Activated CD8-positive, alpha-beta T cell treated with anti-CD3 and anti-CD28 coated beads, Interleukin-2, amount 10 ng/mL, durations not matched to agents 7 days and 5 days (primary cell): ENCODE measurements at regions not wholly inside any gene's neighbourhood (a gene's known extent, or its start where the extent isn't known, plus 50 kb on each side); places are given as distances from the start of the nearest gene placed in this dataset.

Experiments used
- ATAC-seq: fragments of 150-1000 bp; cut with Tn5 transposase; one replicate; pipeline ENCODE4 v1.10.0; 2021; ENCODE audit warnings: moderate library complexity
- CTCF ChIA-PET: fragments of 350-600 bp; sonication (Branson Sonifier 250); formaldehyde crosslinking; loops from one replicate; lab custom pipeline; 2021; ENCODE audit warnings: antibody characterized with exemption; lab: Charles Lee
- POLR2A ChIA-PET: fragments of 350-600 bp; sonication (Branson Sonifier 250); formaldehyde crosslinking; loops from one replicate; lab custom pipeline; 2021; ENCODE audit warnings: antibody characterized with exemption; lab: Charles Lee
- DNase-seq: peaks from one replicate; pipeline ENCODE4 v3.0.0-alpha.2; 2020
- H3K27ac Mint-ChIP-seq: one replicate; pipeline ENCODE4 v1.8.0; 2021; ENCODE audit warnings: mild to moderate bottlenecking, mixed read lengths
- H3K27me3 Mint-ChIP-seq: one replicate; pipeline ENCODE4 v1.8.0; 2021; ENCODE audit warnings: low read depth, mixed read lengths
- H3K36me3 Mint-ChIP-seq: one replicate; pipeline ENCODE4 v1.8.0; 2021; ENCODE audit warnings: low read depth, mixed read lengths
- H3K4me1 Mint-ChIP-seq: one replicate; pipeline ENCODE4 v1.8.0; 2021; ENCODE audit warnings: low read depth, mixed read lengths
- H3K4me3 Mint-ChIP-seq: one replicate; pipeline ENCODE4 v1.8.0; 2021; ENCODE audit warnings: mild to moderate bottlenecking, mixed read lengths
- H3K9me3 Mint-ChIP-seq: one replicate; pipeline ENCODE4 v1.8.0; 2022; ENCODE audit warnings: mixed read lengths; ENCODE audit not compliant: insufficient read depth

DNA sequence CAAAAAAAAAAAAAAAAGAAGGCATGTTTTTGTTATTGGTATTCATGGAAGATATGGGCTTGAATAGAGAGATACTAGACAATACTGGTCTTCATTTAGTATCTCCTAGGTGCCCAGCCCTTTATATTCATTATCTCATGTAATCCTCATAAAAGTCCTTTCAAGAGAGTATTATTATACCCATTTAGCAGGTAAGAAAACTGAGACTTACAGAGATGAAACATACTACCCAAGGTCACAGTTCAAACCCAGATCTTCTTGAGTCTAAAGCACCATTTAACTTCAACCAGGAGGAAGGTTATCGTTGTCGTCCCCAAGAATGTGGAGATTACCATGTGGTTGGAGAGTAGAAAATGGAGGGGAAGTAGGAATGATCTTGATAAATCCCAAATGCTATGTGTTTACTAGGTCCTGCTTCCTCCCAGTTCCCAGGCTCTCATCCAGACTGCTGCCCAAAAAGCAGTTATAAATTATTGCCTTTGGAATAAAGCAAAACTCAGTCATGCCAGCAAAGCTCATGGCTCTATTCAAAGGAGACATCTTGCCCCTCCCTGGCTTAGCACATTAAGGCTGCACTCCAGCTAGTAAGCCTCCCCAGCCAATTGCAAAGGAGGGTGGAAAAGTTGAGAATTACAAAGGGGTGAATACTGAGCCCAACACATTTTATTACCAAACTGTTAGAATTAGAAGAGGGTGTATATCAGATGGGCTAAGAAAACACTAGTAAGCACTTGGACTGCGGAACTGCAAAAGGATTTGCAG, 163.9 kb downstream of the PIK3R1 start:
- Mint-ChIP-seq H3K4me3 (no peak overlapping the region), H3K27me3 (peaks cover 3% of the 10 kb centered on the region), H3K4me1 (peaks cover 88% of the 10 kb centered on the region), H3K36me3 (peaks cover 21% of the 10 kb centered on the region), H3K9me3 (peaks cover 8% of the 10 kb centered on the region), H3K27ac (peak overlapping the region; percentile 93)
- ChIA-PET CTCF (interaction anchor here (0.6 to 4.0 kb wide), 7 partner anchors 9 to 95 kb away, joined by 3 to 25 read pairs (median 3); no protein-coding TSS in a partner anchor), POLR2A (interaction anchor here (1.3 kb wide), 1 partner anchor 91 kb away, joined by 4 read pairs; no protein-coding TSS in a partner anchor)
- no peak for ATAC-seq
- no peak for DNase-seq

- Mint-ChIP-seq H3K36me3 (peaks cover 23% of the 10 kb centered on the region), H3K9me3 (peaks cover 8% of the 10 kb centered on the region), H3K27me3 (peaks cover 2% of the 10 kb centered on the region), H3K4me3 (no peak overlapping the region), H3K4me1 (peaks cover 92% of the 10 kb centered on the region), H3K27ac (no peak overlapping the region)
- CTCF ChIA-PET: interaction anchor here (0.6 to 1.7 kb wide), 3 partner anchors 10 to 95 kb away, joined by 3 to 8 read pairs (median 3); no protein-coding TSS in a partner anchor
- no peak for DNase-seq
- ATAC-seq: no peak
- POLR2A ChIA-PET: no interaction called here
These were observed 164.5 kb downstream of the PIK3R1 start for GRCh38 chr5:68380078-68380477.

GRCh38 chr5:68381060-68381459, 165.5 kb downstream of the PIK3R1 start:
- Mint-ChIP-seq H3K4me3 (no peak overlapping the region), H3K36me3 (peaks cover 21% of the 10 kb centered on the region), H3K4me1 (peaks cover 93% of the 10 kb centered on the region), H3K9me3 (peaks cover 8% of the 10 kb centered on the region), H3K27ac (peak overlapping the region; percentile 20), H3K27me3 (no peaks in the 10 kb centered on the region)
- DNase-seq (no peak), ATAC-seq (peak; percentile 47)
- ChIA-PET POLR2A (interaction anchor here (0.6 to 1.0 kb wide), 2 partner anchors 35 to 93 kb away, joined by 3 to 5 read pairs; no protein-coding TSS in a partner anchor), CTCF (interaction anchor here (0.9 to 1.8 kb wide), 4 partner anchors 12 to 94 kb away, joined by 3 to 5 read pairs (median 4); no protein-coding TSS in a partner anchor)

GRCh38 chr5:68381909-68382308, 166.4 kb downstream of the PIK3R1 start:
- Mint-ChIP-seq H3K27me3 (no peaks in the 10 kb centered on the region), H3K4me3 (no peak overlapping the region), H3K4me1 (peaks cover 87% of the 10 kb centered on the region), H3K9me3 (peaks cover 8% of the 10 kb centered on the region), H3K36me3 (peaks cover 23% of the 10 kb centered on the region), H3K27ac (peak overlapping the region; percentile 25)
- no peak for DNase-seq
- ChIA-PET CTCF (interaction anchor here (1.3 to 1.8 kb wide), 3 partner anchors 23 to 95 kb away, joined by 3 to 5 read pairs (median 5); no protein-coding TSS in a partner anchor), POLR2A (no interaction called here)
- ATAC-seq: no peak

DNA sequence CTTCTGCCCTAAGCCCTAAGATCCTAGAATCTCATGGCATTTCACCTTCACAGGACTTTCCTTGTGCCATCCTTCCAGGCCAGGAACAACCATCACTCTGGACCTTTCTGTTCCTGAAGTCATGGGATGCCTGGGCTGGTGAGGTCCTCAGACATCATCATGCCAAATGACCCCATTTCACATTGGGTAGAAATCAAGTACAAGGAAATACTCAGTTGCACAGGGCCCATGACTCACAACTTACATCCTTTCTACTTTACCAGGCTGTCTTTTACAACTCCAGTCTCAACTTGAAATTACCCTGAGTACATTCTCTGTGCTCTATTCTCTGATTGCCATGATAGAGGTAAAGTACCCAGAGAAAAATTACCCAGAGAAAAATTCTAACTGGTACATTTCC, 167.1 kb downstream of the PIK3R1 start:
- Mint-ChIP-seq H3K27ac (peak overlapping the region; percentile 81), H3K27me3 (no peaks in the 10 kb centered on the region), H3K4me1 (peaks cover 81% of the 10 kb centered on the region), H3K36me3 (peaks cover 23% of the 10 kb centered on the region), H3K9me3 (peaks cover 8% of the 10 kb centered on the region), H3K4me3 (no peak overlapping the region)
- ChIA-PET CTCF (interaction anchor here (1.7 kb wide), 1 partner anchor 22 kb away, joined by 5 read pairs; no protein-coding TSS in a partner anchor), POLR2A (no interaction called here)
- peak; percentile 10 for ATAC-seq
- no peak for DNase-seq

- Mint-ChIP-seq H3K27me3 (no peaks in the 10 kb centered on the region), H3K4me1 (peaks cover 68% of the 10 kb centered on the region), H3K27ac (no peak overlapping the region), H3K9me3 (peaks cover 8% of the 10 kb centered on the region), H3K36me3 (peaks cover 23% of the 10 kb centered on the region), H3K4me3 (no peak overlapping the region)
- no peak for DNase-seq
- ChIA-PET POLR2A (no interaction called here), CTCF (interaction anchor here (0.8 to 1.5 kb wide), 4 partner anchors 21 to 97 kb away, joined by 4 to 5 read pairs (median 4); no protein-coding TSS in a partner anchor)
- ATAC-seq: no peak
These were observed 168.3 kb downstream of the PIK3R1 start for GRCh38 chr5:68383888-68384310.

- Mint-ChIP-seq H3K36me3 (peaks cover 23% of the 10 kb centered on the region), H3K27ac (peak overlapping the region; percentile 76), H3K4me1 (peaks cover 57% of the 10 kb centered on the region), H3K27me3 (peaks cover 3% of the 10 kb centered on the region), H3K4me3 (no peak overlapping the region), H3K9me3 (peaks cover 8% of the 10 kb centered on the region)
- no peak for DNase-seq
- ChIA-PET POLR2A (no interaction called here), CTCF (interaction anchor here (1.4 to 1.5 kb wide), 2 partner anchors 76 to 98 kb away, joined by 5 read pairs; no protein-coding TSS in a partner anchor)
- ATAC-seq: no peak
These were observed 169.5 kb downstream of the PIK3R1 start for GRCh38 chr5:68384936-68385594.

GRCh38 chr5:68385936-68386335, 170.4 kb downstream of the PIK3R1 start:
- H3K4me1 Mint-ChIP-seq: peaks cover 48% of the 10 kb centered on the region
- POLR2A ChIA-PET: no interaction called here

DNA sequence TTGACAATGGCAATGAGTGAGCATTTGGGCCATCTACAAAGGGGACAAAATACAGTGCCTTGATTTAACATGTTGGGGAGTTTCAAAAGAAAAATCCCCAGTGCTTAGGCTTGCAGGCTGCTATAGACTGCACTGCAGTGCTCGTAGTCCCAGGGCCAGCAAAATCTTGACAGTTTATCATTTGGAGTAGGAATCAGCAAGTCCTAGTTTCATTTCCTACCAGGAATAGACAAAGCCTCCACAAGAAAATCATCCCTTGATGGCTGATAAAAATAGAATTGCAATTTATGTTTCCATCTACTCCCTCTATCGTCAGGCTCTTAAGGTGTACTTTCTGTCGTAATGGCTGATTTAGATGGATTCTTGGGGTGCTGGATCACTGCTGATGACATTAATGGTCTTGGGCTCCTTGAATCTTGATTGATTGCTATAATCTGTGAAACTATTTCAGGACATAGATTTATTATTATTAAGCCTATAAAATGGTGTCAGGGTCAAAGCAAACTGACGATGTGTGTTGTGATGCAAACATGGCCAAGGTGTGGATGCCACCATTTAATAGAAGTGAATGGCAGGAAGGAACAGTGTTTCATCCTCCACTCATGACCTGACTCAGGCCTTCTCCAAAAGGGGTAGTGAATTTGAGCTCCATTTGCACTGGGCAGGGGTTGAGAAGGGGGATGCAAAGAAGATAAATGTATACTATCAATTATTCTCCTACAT, 171.7 kb downstream of the PIK3R1 start:
- peaks cover 40% of the 10 kb centered on the region for H3K4me1 Mint-ChIP-seq
- POLR2A ChIA-PET: no interaction called here
- CTCF ChIA-PET: interaction anchor here (0.7 to 1.5 kb wide), 6 partner anchors 9 to 100 kb away, joined by 3 to 4 read pairs (median 3); no protein-coding TSS in a partner anchor
- H3K27ac Mint-ChIP-seq: no peak overlapping the region
- H3K27me3 Mint-ChIP-seq: peaks cover 3% of the 10 kb centered on the region
- DNase-seq: no peak
- H3K4me3 Mint-ChIP-seq: no peak overlapping the region
- ATAC-seq: no peak
- peaks cover 10% of the 10 kb centered on the region for H3K9me3 Mint-ChIP-seq
- peaks cover 21% of the 10 kb centered on the region for H3K36me3 Mint-ChIP-seq

More at GRCh38 chr5:68385936-68386335, 170.4 kb downstream of the PIK3R1 start:
- Mint-ChIP-seq H3K9me3 (peaks cover 8% of the 10 kb centered on the region), H3K36me3 (peaks cover 23% of the 10 kb centered on the region), H3K4me3 (no peak overlapping the region), H3K27ac (no peak overlapping the region), H3K27me3 (peaks cover 3% of the 10 kb centered on the region)
- no peak for ATAC-seq
- CTCF ChIA-PET: no interaction called here
- DNase-seq: no peak

DNA sequence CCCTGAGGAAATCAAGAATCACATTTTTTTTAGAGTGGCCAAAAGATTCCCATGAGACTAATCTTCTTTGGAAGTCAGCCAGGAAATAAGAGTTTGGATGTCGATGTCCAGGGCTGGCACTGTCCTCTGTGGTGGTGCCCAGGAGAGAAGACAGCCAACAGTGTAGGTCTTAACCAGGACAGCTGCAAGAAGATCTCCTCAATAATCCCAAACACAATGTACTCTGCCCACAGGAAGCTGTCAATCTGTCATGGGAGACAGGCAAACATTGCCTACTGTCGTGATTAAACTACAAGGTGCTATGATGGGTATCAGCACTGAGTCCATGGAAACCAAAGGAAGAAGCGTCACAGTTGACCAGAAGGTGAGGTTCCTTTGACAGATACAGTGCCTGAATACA, 174.1 kb downstream of the PIK3R1 start:
- H3K4me1 Mint-ChIP-seq: peaks cover 27% of the 10 kb centered on the region
- H3K27ac Mint-ChIP-seq: no peak overlapping the region
- DNase-seq (no peak), ATAC-seq (no peak)
- H3K4me3 Mint-ChIP-seq: no peak overlapping the region
- ChIA-PET POLR2A (no interaction called here), CTCF (interaction anchor here (0.6 to 1.6 kb wide), 2 partner anchors 10 to 19 kb away, joined by 3 to 5 read pairs; no protein-coding TSS in a partner anchor)
- peaks cover 3% of the 10 kb centered on the region for H3K27me3 Mint-ChIP-seq
- peaks cover 6% of the 10 kb centered on the region for H3K9me3 Mint-ChIP-seq
- H3K36me3 Mint-ChIP-seq: peaks cover 17% of the 10 kb centered on the region

- DNase-seq (no peak), ATAC-seq (no peak)
- Mint-ChIP-seq H3K36me3 (peaks cover 15% of the 10 kb centered on the region), H3K4me1 (peaks cover 22% of the 10 kb centered on the region), H3K9me3 (peaks cover 6% of the 10 kb centered on the region), H3K27ac (peak overlapping the region; percentile 23), H3K4me3 (no peak overlapping the region), H3K27me3 (peaks cover 3% of the 10 kb centered on the region)
- CTCF ChIA-PET: interaction anchor here (1.1 to 1.6 kb wide), 3 partner anchors 12 to 32 kb away, joined by 3 read pairs; no protein-coding TSS in a partner anchor
- POLR2A ChIA-PET: no interaction called here
These were observed 177.1 kb downstream of the PIK3R1 start for GRCh38 chr5:68392617-68393016.
